ENCODE measurements at regions not wholly inside any gene's neighbourhood (a gene's known extent, or its start where the extent isn't known, plus 50 kb on each side); places are given as distances from the start of the nearest gene placed in this dataset.

DNA sequence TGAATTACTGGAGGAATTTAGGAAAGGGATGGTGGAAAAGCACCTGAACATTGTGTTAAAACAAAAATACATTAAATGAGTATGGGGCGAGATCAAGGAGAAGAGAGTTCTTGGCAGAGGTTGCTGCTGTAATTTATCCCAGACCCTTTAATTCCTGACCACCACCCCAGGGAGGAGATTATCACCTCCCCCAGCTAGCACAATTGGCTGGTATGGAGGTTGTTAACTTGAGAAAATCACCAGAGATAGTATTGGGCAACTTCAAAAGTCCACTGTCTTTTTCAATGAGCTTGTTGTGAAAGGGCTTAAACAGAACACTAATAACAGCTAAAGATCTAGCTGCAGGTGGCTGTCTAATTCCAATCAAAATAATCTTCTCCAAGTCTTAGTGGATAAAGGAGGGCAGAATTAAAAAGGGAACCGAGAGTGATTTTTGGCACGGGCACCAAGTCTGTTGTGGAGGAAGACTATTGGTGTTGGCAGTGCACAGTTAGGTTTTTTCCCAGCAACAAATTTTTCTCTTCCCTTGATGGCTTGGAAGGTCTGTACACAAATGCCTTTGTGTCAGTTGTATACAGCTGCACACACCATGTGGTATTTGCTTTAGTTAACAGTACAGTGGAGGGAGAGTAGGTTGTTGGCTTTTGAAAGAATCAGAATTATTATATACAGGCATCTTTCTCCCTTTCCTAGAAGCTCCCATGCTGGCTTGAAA lies 289.5 kb downstream of the SLC4A3 start:
- peaks cover 4% of the 10 kb centered on the region for H3K4me1 Mint-ChIP-seq (ENCODE audit: low read depth)
- H3K27ac Mint-ChIP-seq = no peak overlapping the region

DNA sequence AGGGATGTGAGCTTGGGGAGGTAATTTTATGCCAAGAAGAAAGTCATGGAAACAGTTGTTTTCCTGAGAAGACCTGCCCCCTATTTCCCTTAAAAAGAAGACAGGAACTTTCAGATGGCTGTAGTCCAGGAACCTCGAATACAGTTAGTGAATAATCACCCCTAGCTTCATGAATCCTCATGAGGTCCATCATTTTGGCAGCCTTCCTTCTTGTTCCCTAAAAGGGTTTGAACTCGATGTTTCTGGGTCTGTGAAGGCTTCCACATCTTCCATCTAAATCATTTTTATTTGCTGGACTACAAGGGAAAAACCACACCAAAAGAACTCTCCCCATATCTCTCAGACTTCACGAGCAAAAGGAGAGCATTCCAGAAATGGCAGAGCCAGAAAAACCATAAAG lies 290.8 kb downstream of the SLC4A3 start:
- Mint-ChIP-seq H3K4me3 (ENCODE audit: low read depth) (no peak overlapping the region), H3K36me3 (ENCODE audit: insufficient read depth) (no peaks in the 10 kb centered on the region), H3K9me3 (ENCODE audit: low read depth) (no peaks in the 10 kb centered on the region), H3K4me1 (ENCODE audit: low read depth) (peaks cover 2% of the 10 kb centered on the region), H3K27me3 (peaks cover 20% of the 10 kb centered on the region), H3K27ac (no peak overlapping the region)
- no peak for DNase-seq (ENCODE audit: low spot score, unreplicated experiment)
- no peak for TF ChIP-seq CTCF (IDR thresholded peaks at IDR 0.05; ENCODE audit: unreplicated experiment)

More for the DNA sequence above, 289.5 kb downstream of the SLC4A3 start:
- no peak for DNase-seq (ENCODE audit: low spot score, unreplicated experiment)
- no peaks in the 10 kb centered on the region for H3K36me3 Mint-ChIP-seq (ENCODE audit: insufficient read depth)
- H3K9me3 Mint-ChIP-seq (ENCODE audit: low read depth) = no peaks in the 10 kb centered on the region
- no peak for TF ChIP-seq CTCF (IDR thresholded peaks at IDR 0.05; ENCODE audit: unreplicated experiment)
- H3K4me3 Mint-ChIP-seq (ENCODE audit: low read depth) = no peak overlapping the region
- H3K27me3 Mint-ChIP-seq = peaks cover 21% of the 10 kb centered on the region

DNA sequence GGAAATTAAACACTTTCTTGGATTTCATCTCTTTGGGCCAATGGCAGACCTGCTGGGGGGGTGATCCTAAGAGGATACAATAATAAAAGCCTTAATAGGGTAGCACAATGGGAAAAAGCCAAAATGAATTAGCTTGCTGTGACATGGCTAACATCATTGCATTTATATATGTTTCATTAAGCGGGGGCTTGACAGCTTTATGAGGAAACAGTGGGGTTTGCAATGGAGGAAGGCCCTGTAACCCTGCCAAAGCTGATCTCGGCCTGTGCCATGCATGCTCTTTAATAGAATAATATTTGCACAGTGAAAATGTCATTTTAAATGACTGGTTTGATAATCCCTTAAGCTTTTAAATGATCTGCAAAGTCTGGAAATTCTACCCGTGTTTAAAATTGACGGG lies 291.5 kb downstream of the SLC4A3 start:
- no peak for TF ChIP-seq CTCF (IDR thresholded peaks at IDR 0.05; ENCODE audit: unreplicated experiment)
- no peaks in the 10 kb centered on the region for H3K36me3 Mint-ChIP-seq (ENCODE audit: insufficient read depth)
- H3K4me3 Mint-ChIP-seq (ENCODE audit: low read depth) = no peak overlapping the region
- peaks cover 20% of the 10 kb centered on the region for H3K27me3 Mint-ChIP-seq
- H3K27ac Mint-ChIP-seq = no peak overlapping the region
- no peaks in the 10 kb centered on the region for H3K9me3 Mint-ChIP-seq (ENCODE audit: low read depth)
- no peak for DNase-seq (ENCODE audit: low spot score, unreplicated experiment)
- H3K4me1 Mint-ChIP-seq (ENCODE audit: low read depth) = peaks cover 2% of the 10 kb centered on the region

DNA sequence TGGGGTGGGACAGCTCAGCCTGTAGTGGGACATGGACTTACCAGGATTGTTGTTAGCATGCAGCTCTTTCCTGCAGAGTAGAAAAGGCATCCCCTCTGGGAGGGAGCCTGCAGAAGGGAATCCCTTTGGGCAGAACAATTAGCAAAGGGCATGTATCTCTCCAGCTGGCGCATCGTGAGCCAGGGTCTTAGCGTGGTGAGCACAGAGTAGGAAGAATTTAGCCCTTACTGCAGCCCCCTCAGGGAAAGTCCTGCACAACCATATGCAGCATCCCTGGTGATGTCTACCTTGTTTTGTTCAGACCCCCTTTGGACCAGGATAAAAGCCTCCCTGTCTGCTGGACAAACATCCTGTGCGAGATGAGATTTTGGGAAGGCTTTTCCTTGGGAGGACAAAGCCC lies 292.1 kb downstream of the SLC4A3 start:
- H3K36me3 Mint-ChIP-seq (ENCODE audit: insufficient read depth) = no peaks in the 10 kb centered on the region
- H3K9me3 Mint-ChIP-seq (ENCODE audit: low read depth) = no peaks in the 10 kb centered on the region
- H3K27me3 Mint-ChIP-seq = peaks cover 20% of the 10 kb centered on the region
- H3K27ac Mint-ChIP-seq = no peak overlapping the region
- TF ChIP-seq CTCF (IDR thresholded peaks at IDR 0.05; ENCODE audit: unreplicated experiment) = no peak
- no peak overlapping the region for H3K4me3 Mint-ChIP-seq (ENCODE audit: low read depth)
- DNase-seq (ENCODE audit: low spot score, unreplicated experiment) = no peak
- H3K4me1 Mint-ChIP-seq (ENCODE audit: low read depth) = peaks cover 2% of the 10 kb centered on the region

DNA sequence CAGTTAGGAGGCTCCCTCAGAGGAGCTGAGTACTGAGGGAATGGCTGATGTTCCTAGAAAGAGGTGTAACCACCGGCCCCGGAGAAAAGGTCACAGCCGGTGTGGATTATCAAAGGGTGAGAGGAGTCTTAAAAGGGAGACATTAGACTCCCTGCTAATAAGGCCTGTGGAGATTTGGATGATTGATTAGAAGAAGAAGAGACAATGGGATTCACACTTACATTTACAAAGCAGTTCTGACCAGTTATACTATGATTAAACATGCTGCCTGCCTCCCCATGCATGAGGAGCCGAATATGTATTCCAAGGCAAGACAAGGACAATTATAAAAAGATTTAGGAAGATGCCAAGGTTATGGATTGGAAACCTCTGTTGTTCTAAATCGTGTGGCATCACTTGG lies 302.4 kb downstream of the SLC4A3 start:
- DNase-seq (ENCODE audit: low spot score, unreplicated experiment) = no peak
- H3K4me1 Mint-ChIP-seq (ENCODE audit: low read depth) = peaks cover 2% of the 10 kb centered on the region
- H3K36me3 Mint-ChIP-seq (ENCODE audit: insufficient read depth) = no peaks in the 10 kb centered on the region
- H3K4me3 Mint-ChIP-seq (ENCODE audit: low read depth) = no peak overlapping the region
- TF ChIP-seq CTCF (IDR thresholded peaks at IDR 0.05; ENCODE audit: unreplicated experiment) = no peak
- peaks cover 3% of the 10 kb centered on the region for H3K9me3 Mint-ChIP-seq (ENCODE audit: low read depth)
- H3K27me3 Mint-ChIP-seq = peaks cover 4% of the 10 kb centered on the region
- no peak overlapping the region for H3K27ac Mint-ChIP-seq
